ENCODE measurements at regions not wholly inside any gene's neighbourhood (a gene's known extent, or its start where the extent isn't known, plus 50 kb on each side); places are given as distances from the start of the nearest gene placed in this dataset.
A peak's percentile ranks its signal among the peaks of the same experiment; 100 is the strongest.
"Not testable (repeated sequence)": the region's sequence is repeated elsewhere in the genome, so short reads cannot be mapped to it uniquely, and the experiment has no call there.

GRCh38 chr3:154902495-154902894 is 177.6 kb upstream of the MME start:
- not testable (repeated sequence) for DNase-seq (ENCODE audit: low read depth)

GRCh38 chr3:154901278-154901677 is 178.8 kb upstream of the MME start:
- no peak for DNase-seq (ENCODE audit: low read depth)

- DNase-seq (ENCODE audit: low read depth), result no peak
These were observed 179.3 kb upstream of the MME start for GRCh38 chr3:154900816-154901215.

- no peak for DNase-seq (ENCODE audit: low read depth)
These were observed 181.2 kb upstream of the MME start for GRCh38 chr3:154898916-154899315.

- DNase-seq (ENCODE audit: low read depth), result no peak
These were observed 181.7 kb upstream of the MME start for GRCh38 chr3:154898443-154898842.

- DNase-seq (ENCODE audit: low read depth), result no peak
These were observed 186.3 kb upstream of the MME start for GRCh38 chr3:154893813-154894212.

GRCh38 chr3:154889227-154889634 is 190.9 kb upstream of the MME start:
- DNase-seq (ENCODE audit: low read depth), result no peak

- DNase-seq (ENCODE audit: low read depth), result no peak
These were observed 192.2 kb upstream of the MME start for GRCh38 chr3:154887869-154888268.

- DNase-seq (ENCODE audit: low read depth), result peak; percentile 85
These were observed 193.7 kb upstream of the MME start for GRCh38 chr3:154886437-154886836.

GRCh38 chr3:154885418-154885817 is 194.7 kb upstream of the MME start:
- DNase-seq (ENCODE audit: low read depth), result no peak

- DNase-seq (ENCODE audit: low read depth), result no peak
These were observed 195.2 kb upstream of the MME start for GRCh38 chr3:154884952-154885351.

GRCh38 chr3:154875142-154875541 is 205.0 kb upstream of the MME start:
- no peak for DNase-seq (ENCODE audit: low read depth)

- DNase-seq (ENCODE audit: low read depth), result no peak
These were observed 207.4 kb upstream of the MME start for GRCh38 chr3:154872696-154873095.

- DNase-seq (ENCODE audit: low read depth), result peak; percentile 77
These were observed 208.0 kb upstream of the MME start for GRCh38 chr3:154872074-154872473.

- DNase-seq (ENCODE audit: low read depth), result peak; percentile 22
These were observed 215.2 kb upstream of the MME start for GRCh38 chr3:154864947-154865346.

- peak; percentile 75 for DNase-seq (ENCODE audit: low read depth)
These were observed 217.9 kb upstream of the MME start for GRCh38 chr3:154862265-154862664.

- not testable (repeated sequence) for DNase-seq (ENCODE audit: low read depth)
These were observed 227.1 kb upstream of the MME start for GRCh38 chr3:154852998-154853397.

GRCh38 chr3:154852515-154852914 is 227.6 kb upstream of the MME start:
- no peak for DNase-seq (ENCODE audit: low read depth)

- no peak for DNase-seq (ENCODE audit: low read depth)
These were observed 228.5 kb upstream of the MME start for GRCh38 chr3:154851644-154852043.

- DNase-seq (ENCODE audit: low read depth), result no peak
These were observed 229.2 kb upstream of the MME start for GRCh38 chr3:154850921-154851320.

GRCh38 chr3:154849408-154849807 is 230.7 kb upstream of the MME start:
- no peak for DNase-seq (ENCODE audit: low read depth)

- DNase-seq (ENCODE audit: low read depth), result no peak
These were observed 235.3 kb upstream of the MME start for GRCh38 chr3:154844863-154845262.

GRCh38 chr3:154843647-154844046 is 236.5 kb upstream of the MME start:
- DNase-seq (ENCODE audit: low read depth), result no peak

- no peak for DNase-seq (ENCODE audit: low read depth)
These were observed 237.6 kb upstream of the MME start for GRCh38 chr3:154842536-154842935.
